ENCODE measurements at regions not wholly inside any gene's neighbourhood (a gene's known extent, or its start where the extent isn't known, plus 50 kb on each side); places are given as distances from the start of the nearest gene placed in this dataset.

GRCh38 chr1:187947359-187947758 is 1118.6 kb downstream of the PLA2G4A start:
- no peak for TF ChIP-seq CTCF (IDR thresholded peaks at IDR 0.05; ENCODE audit: extremely low read depth, missing control alignments)
- DNase-seq (ENCODE audit: low spot score) = no peak

- DNase-seq (ENCODE audit: low spot score) = no peak
- no peak for TF ChIP-seq CTCF (IDR thresholded peaks at IDR 0.05; ENCODE audit: extremely low read depth, missing control alignments)
Observed at GRCh38 chr1:187948170-187948794, 1119.5 kb downstream of the PLA2G4A start.

GRCh38 chr1:187949567-187949966 is 1120.8 kb downstream of the PLA2G4A start:
- no peak for DNase-seq (ENCODE audit: low spot score)
- TF ChIP-seq CTCF (IDR thresholded peaks at IDR 0.05; ENCODE audit: extremely low read depth, missing control alignments) = no peak

GRCh38 chr1:187951817-187952216 is 1123.1 kb downstream of the PLA2G4A start:
- TF ChIP-seq CTCF (IDR thresholded peaks at IDR 0.05; ENCODE audit: extremely low read depth, missing control alignments) = no peak

GRCh38 chr1:187952446-187952845 is 1123.7 kb downstream of the PLA2G4A start:
- DNase-seq (ENCODE audit: low spot score) = no peak
- no peak for TF ChIP-seq CTCF (IDR thresholded peaks at IDR 0.05; ENCODE audit: extremely low read depth, missing control alignments)

More at GRCh38 chr1:187951817-187952216, 1123.1 kb downstream of the PLA2G4A start:
- no peak for DNase-seq (ENCODE audit: low spot score)

- TF ChIP-seq CTCF (IDR thresholded peaks at IDR 0.05; ENCODE audit: extremely low read depth, missing control alignments) = no peak
- DNase-seq (ENCODE audit: low spot score) = no peak
Observed at GRCh38 chr1:187956975-187957374, 1128.2 kb downstream of the PLA2G4A start.

- DNase-seq (ENCODE audit: low spot score) = no peak
- no peak for TF ChIP-seq CTCF (IDR thresholded peaks at IDR 0.05; ENCODE audit: extremely low read depth, missing control alignments)
Observed at GRCh38 chr1:187958207-187958606, 1129.5 kb downstream of the PLA2G4A start.
